DMS153 treated with DMSO at 0.1 percent for 48 hours (cell line): ENCODE measurements at regions not wholly inside any gene's neighbourhood (a gene's known extent, or its start where the extent isn't known, plus 50 kb on each side); places are given as distances from the start of the nearest gene placed in this dataset.
"Not testable (repeated sequence)": the region's sequence is repeated elsewhere in the genome, so short reads cannot be mapped to it uniquely, and the experiment has no call there.

Experiments
- DNase-seq: peaks from one replicate; lab custom pipeline; 2025; ENCODE audit not compliant: unreplicated experiment; lab: John Stamatoyannopoulos, UW

DNA sequence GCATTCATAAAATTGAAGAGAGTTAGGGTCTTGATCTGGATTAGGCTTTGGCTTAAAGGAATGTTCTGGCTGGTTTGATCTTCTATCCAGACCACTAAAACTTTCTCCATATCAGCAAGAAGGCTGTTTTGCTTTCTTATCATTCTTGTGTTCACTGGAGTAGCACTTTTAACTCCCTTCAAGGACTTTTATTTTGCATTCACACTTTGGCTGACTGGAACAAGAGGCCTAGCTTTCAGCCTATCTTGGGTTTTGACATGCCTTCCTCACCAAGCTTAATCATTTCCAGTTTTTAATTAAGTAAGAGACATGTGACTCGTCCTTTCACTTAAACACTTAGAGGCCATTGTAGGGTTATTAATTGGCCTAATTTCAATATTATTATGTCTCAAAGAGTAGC is 190.3 kb downstream of the RAB11FIP2 start:
- not testable (repeated sequence) for DNase-seq

GRCh38 chr10:117860135-117860534 is 186.6 kb downstream of the RAB11FIP2 start:
- DNase-seq, result no peak

DNA sequence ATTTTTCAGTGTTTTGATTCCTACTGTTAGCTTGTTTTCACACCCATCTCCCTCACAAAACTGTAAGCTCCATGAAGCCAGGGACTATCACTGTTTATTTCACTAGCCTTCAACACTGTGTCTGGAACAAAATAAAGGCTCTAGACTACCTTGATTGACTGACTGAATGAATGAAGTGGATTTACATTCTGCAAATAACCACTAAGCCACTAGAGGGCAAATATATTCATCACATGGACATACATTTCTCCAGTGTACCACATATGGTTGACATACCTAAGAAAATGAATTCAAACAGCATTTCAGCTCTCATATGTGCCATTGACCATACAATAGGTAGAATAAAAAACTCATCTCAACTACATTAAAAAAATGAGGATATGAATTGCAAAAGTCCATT is 185.9 kb downstream of the RAB11FIP2 start:
- DNase-seq, result no peak

- DNase-seq, result no peak
Measured at GRCh38 chr10:117861329-117861728, 185.4 kb downstream of the RAB11FIP2 start.

DNA sequence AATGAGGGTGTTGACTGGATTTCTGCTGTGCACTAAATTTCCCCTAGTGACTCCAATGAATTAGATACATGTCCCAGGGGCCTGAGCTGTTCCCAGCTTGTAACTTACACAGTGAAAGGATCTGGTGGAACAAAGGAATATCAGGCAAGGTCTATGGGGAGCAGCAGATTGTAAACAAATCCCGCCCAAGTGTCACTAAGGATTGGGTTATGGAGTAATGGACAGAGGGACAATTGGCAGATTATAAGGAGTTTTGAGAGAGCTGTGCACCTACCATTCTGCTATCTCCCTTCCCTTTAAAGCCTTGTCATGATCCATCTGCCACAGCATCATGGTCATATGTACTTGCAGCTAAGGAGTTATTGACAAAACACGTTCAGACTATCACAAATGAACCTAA is 183.0 kb downstream of the RAB11FIP2 start:
- no peak for DNase-seq

- DNase-seq, result no peak
Measured at GRCh38 chr10:117865945-117866344, 180.8 kb downstream of the RAB11FIP2 start.

- DNase-seq, result no peak
Measured at GRCh38 chr10:117868151-117868550, 178.6 kb downstream of the RAB11FIP2 start.

GRCh38 chr10:117875793-117876192 is 170.9 kb downstream of the RAB11FIP2 start:
- DNase-seq, result no peak

DNA sequence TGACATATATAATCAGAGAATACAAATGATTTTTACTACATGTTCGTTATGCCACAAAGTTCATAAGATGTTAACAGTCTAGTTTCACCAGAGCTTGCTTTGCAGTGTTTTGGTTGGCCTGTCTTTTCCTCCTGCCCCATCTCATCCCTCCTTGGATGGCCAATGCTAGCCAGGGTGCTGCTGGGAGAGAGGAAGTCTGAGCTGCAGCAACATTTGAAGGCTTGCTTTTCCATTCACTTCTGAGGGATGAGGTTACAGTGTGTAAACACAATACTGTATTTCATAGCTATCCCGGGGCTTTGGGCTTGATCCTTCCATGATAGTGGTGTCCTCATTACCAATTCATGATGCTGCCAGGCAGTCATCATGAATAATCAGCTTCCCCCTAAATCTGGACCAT is 170.5 kb downstream of the RAB11FIP2 start:
- DNase-seq, result no peak

- DNase-seq, result no peak
Measured at GRCh38 chr10:117878626-117879025, 168.1 kb downstream of the RAB11FIP2 start.

DNA sequence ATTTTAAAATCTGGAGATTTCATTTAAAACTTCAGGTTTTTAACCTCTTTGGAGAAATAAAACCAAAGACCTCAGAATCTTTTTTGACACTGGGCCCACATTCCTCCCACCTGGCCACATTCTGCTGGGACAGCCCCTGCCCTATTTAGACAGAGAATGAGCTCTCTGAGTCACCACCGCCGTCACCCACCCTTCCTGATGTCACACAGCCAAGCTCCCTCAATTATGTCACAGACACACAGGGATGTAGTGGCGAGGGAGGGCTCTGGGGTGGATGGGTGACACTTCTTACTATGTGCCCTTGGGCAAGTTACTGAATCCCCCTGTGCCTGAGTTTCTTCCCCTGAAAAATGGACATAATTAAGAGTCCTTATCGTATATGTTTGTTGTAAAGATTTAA is 162.6 kb downstream of the RAB11FIP2 start:
- DNase-seq, result no peak

DNA sequence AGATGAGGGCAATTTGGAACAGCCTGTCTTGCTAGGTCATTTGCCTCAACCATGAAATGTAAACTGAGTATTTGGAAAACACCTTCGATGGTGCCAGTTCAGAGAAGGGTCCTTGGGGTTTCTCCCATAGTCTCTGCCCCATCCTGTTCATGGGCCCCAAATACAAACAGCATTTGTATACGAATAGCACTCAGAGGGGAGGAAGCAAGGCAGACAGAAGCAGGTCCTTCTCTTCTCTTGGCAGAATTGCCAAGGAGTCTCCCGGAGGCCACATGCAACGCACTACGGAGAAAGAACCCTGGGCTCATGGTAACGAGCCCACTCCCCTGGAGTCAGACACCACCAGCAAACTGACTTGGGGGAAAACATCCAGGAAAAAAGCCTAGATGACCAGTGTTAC is 162.1 kb downstream of the RAB11FIP2 start:
- no peak for DNase-seq

DNA sequence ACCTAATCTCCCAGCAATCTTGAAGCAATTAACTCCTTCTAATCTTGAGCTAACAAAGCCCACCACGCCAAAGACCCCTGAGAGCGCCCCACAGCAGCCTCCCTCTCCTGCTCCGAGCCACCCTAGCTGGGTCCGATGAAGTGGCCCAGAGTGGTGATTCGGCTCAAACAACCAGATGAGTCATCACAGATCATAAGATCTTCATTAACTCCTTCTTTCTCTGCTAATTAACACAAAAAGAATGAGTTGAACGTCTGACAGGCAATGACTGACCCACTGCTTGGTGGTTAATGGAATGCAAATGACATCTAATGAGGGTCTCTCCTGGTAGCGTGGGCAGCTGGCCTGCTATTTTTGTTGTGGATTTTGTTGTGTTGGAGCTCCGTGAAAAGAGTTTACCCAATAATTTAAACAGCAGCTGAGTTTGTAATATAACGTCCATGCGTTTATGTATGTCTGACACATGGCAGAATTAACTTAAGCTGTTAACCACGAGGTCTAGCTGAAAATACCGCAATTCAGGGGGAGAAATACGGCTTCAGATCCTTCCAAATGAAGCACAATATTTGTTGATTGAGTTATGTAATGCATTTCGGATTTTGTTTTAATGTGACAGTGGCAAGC is 161.4 kb downstream of the RAB11FIP2 start:
- DNase-seq, result no peak

GRCh38 chr10:117886766-117887165 is 160.0 kb downstream of the RAB11FIP2 start:
- DNase-seq, result no peak

DNA sequence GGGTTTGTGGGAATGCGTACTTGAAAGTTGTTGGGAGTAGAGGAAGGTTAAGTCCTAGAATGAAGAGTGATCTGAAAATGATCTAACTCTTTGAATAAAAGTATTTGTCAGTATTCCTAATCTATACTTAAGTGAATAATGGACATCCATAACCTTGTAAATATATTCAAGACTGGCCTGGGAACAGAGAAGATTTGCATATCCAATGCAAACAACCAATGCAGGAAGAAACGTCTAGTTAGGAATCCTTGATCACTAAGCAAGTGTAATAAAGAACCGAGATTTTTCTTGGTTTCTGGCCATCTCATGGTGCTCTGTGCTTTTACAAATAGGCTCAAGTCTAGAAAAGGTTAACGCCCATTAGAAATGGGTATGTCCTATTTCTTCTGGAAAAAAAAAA is 157.1 kb downstream of the RAB11FIP2 start:
- DNase-seq, result no peak

DNA sequence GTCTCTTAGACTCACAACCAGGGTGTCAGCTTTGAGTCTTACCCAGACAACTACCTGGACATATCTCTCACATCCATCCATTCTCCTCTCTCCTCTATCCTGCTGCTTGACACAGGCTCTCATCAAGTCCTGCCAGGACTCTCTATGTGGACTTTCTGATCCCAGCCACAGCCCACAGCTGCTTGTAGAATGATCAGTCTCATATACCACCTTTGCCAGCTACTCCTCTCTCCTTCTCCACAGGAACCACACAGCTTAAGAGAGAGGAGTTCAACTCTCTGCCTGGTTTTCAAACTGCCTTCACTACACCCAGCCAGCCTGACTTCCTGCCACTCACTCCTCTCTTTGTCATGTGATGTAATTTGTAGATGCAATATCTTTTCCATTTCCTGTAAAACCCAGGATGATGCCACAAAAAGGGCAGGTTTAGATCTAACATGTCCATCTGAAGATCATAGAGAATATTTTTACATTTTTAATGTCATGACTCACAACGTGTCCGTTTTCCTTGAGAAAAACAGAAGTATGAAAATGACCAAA is 154.0 kb downstream of the RAB11FIP2 start:
- DNase-seq, result no peak

DNA sequence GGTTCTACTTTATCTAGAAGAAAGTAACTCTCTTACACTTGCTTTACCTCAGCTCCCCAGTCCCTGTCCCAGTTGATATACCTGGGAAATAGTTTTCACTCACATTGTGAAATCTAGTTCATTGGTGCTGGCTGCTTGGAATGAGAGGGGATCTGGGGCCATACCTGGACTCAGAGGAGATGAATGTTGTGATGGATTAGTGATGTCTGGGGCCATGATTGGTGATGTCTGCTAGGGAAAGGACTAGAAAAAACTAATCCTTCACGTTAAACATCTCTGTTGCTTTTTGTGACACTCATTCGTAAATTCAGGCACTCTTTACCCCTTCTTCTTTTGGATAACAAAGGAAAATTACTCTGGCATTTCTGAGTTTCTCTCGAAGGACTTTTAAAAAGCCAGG is 152.4 kb downstream of the RAB11FIP2 start:
- no peak for DNase-seq

DNA sequence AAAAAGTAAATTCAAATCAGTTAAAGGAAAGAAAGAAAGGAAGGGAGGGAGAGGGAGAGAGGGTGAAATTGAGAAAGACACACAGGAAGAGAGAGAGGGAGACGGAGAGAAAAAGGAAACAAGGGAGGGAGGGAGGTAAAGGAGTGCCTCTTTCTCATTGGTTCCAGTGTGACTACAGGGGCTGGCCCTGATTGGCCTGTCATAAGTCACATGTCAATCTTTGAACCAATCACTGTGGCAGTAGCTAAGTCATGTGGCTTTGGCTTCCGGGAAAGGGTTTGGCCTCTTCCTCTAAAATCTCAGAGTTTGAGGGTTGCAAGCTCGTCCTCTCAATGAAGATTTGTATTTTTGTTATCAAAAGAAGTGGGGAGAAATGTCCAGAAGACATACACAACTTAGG is 150.2 kb downstream of the RAB11FIP2 start:
- DNase-seq, result no peak

DNA sequence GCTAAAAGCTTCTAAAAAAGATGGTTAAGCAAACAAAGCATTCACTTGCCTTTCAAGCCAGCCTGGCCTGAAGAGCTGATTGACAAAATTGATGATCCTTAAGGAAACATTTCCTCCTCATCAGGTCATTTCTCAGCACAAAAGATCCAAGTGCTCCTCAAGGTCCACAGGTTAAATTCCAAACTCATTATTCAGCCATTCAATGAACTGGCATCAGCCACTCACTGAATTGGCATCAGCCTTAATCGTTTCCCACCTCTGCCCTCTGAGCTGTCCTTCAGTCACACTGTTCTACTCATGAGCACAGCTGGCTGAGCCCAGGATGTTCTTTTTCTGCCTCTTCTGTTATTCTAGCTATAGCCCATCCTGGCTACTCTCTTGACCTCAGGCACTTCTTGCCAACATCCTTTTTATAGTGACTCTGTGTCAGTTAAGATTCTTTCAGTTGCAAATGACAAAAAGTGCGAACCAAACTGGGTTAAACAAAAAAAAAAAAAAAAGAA is 147.5 kb downstream of the RAB11FIP2 start:
- DNase-seq, result no peak

- no peak for DNase-seq
Measured at GRCh38 chr10:117900280-117900679, 146.5 kb downstream of the RAB11FIP2 start.

DNA sequence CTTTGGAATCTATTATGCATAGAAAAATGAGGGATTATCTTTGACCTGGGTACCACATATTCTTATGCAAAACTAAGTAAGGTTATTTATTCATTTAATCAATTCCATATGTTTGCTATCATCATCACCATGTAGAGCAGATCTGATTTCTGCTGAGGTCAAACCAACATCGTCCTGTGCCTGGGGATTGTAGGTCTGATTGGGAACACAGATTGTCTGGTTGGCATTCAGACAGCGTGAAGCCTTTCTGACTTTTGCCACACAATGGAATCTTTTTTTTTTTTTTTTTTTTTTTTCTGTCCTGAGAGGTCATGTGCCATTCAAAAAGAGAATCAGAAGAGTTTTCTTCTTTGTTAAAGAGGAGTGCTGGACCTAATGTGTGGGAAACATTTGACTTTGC is 142.9 kb downstream of the RAB11FIP2 start:
- DNase-seq, result no peak

- no peak for DNase-seq
Measured at GRCh38 chr10:117905404-117905803, 141.3 kb downstream of the RAB11FIP2 start.

DNA sequence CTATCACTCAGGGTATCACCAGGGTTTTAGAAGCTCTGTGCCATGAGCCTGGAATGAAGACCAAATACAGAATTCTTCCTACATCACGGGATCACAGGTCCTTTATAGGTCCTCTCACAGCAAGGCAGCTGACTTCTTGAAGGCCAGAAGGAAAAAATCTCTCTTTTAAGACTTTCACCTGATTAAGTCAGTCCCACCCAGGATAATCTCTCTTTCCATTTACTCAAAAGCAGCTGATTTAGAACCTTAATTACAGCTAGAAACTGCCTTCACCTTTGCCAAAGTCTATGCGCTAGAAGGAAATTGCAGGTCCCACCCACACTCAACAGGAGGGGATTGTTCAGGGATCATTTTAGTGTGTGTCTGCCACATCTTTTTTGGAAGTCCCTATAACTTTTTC is 135.1 kb downstream of the RAB11FIP2 start:
- DNase-seq, result no peak
